GM13977 (cell line): ENCODE measurements at regions not wholly inside any gene's neighbourhood (a gene's known extent, or its start where the extent isn't known, plus 50 kb on each side); places are given as distances from the start of the nearest gene placed in this dataset.

Source experiments
- DNase-seq: peaks from one replicate; pipeline ENCODE4 v3.0.0; 2012; ENCODE audit warnings: low spot score
- CTCF ChIP-seq: IDR thresholded peaks from 2 replicates; pipeline ENCODE4 v1.5.1; 2012; ENCODE audit warnings: mild to moderate bottlenecking, control low read depth; ENCODE audit not compliant: insufficient read depth; ENCODE audit errors: extremely low read depth, missing control alignments
- in situ Hi-C: fragments of 300-500 bp; cut with MboI; formaldehyde crosslinking; loops from one replicate; pipeline ENCODE4 v1.12.0; 2022; ENCODE audit warnings: low sequenced_read_pairs, low pct_unique_long_range_greater_than_20kb, mixed read lengths, inconsistent platforms; ENCODE audit not compliant: unreplicated experiment

GRCh38 chr11:112555491-112556364 is 295.1 kb upstream of the PLET1 start:
- TF ChIP-seq CTCF: peak; percentile 70
- in situ Hi-C loops: no loop called here
- DNase-seq: peak; percentile 57

- in situ Hi-C loops: no loop called here
These were observed 298.0 kb upstream of the PLET1 start for GRCh38 chr11:112558691-112559090.

GRCh38 chr11:112563808-112564207 is 303.1 kb upstream of the PLET1 start:
- no peak for TF ChIP-seq CTCF
- in situ Hi-C loops: no loop called here
- DNase-seq: no peak

More at GRCh38 chr11:112558691-112559090, 298.0 kb upstream of the PLET1 start:
- TF ChIP-seq CTCF: no peak
- DNase-seq: no peak

GRCh38 chr11:112564228-112564955 is 303.7 kb upstream of the PLET1 start:
- TF ChIP-seq CTCF: no peak
- DNase-seq: no peak
- in situ Hi-C loops: no loop called here

- no peak for TF ChIP-seq CTCF
- in situ Hi-C loops: no loop called here
- DNase-seq: no peak
These were observed 304.9 kb upstream of the PLET1 start for GRCh38 chr11:112565551-112565950.

GRCh38 chr11:112566124-112566523 is 305.5 kb upstream of the PLET1 start:
- in situ Hi-C loops: no loop called here
- DNase-seq: no peak
- no peak for TF ChIP-seq CTCF
